Embryonic facial prominence (tissue), 1 donor: ENCODE measurements at regions not wholly inside any gene's neighbourhood (a gene's known extent, or its start where the extent isn't known, plus 50 kb on each side); places are given as distances from the start of the nearest gene placed in this dataset.

ENCODE experiments used
- DNase-seq: peaks from one replicate; pipeline ENCODE4 v3.0.0-alpha.2; 2016; ENCODE audit errors: extremely low spot score

DNA sequence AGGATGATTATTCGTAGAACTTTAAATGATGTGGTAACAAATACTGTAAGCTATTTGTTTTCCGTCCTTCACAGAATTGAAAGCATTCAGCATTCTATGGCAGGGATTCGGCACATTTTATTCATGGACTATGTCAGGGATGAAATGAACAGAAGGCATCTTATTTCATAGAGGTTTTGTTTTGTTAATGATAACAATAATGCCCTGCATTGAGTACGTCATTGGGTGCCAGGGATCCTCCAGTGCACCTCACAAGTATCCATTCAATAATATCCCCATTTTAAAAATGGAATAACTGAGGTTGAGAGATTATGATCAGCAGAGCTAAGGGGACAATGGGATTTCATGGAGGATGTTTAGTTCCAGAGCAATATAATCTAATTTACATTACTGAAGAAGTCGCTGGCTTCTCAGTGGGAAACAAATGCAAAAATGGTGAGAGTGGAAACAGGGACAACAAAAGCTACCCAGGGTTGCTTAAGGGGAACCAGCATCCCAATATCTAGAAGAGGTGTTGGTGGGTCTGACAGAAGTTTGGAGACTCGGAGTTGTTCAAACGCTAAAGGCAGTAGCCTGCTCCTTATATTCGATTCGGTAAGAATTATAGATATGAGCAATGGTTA is 985.7 kb upstream of the WWC1 start:
- no peak for DNase-seq

DNA sequence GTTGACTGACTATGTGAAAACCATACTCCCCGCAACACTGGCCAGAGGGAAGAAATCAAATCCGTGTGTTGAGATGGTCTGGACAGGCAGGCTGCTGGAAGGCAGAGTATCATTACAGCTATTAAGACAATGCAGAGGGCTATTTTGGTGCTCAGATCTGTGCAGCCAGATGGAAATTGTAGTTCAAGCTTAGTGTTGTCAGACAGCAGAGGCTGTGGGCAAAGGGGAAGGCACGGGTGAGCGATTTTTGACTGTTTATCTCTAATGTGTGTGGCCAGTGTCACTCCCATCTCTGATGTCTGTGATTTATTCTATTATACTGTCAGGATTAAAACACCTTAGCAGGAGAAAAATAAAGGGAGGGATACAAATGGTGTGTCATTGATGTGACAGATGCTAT is 984.4 kb upstream of the WWC1 start:
- no peak for DNase-seq

GRCh38 chr5:167308466-167308865 is 983.0 kb upstream of the WWC1 start:
- no peak for DNase-seq

- DNase-seq = no peak
Observed at GRCh38 chr5:167309941-167310517, 981.4 kb upstream of the WWC1 start.

GRCh38 chr5:167311340-167311739 is 980.1 kb upstream of the WWC1 start:
- DNase-seq = no peak

- no peak for DNase-seq
Observed at GRCh38 chr5:167312225-167312624, 979.2 kb upstream of the WWC1 start.

- no peak for DNase-seq
Observed at GRCh38 chr5:167315762-167316161, 975.7 kb upstream of the WWC1 start.

GRCh38 chr5:167317884-167318283 is 973.6 kb upstream of the WWC1 start:
- no peak for DNase-seq

DNA sequence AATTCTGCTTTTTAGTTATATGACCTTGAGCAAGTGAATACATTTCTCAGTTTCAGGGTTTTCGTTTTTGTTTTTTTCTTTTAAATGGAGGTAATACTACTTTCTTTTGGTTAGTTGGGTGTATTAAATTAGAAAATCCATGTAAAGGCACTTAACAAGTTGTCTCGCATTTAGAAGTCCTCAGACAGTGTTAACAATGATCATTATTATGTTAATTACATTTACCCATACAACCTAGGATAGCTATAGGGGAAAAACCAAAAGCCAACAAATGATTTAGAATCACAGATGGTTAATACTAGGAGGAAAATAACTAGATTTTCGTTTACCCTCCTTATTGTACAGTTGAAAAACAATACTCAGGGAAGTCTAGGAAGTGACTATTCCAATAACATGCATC is 972.2 kb upstream of the WWC1 start:
- no peak for DNase-seq

DNA sequence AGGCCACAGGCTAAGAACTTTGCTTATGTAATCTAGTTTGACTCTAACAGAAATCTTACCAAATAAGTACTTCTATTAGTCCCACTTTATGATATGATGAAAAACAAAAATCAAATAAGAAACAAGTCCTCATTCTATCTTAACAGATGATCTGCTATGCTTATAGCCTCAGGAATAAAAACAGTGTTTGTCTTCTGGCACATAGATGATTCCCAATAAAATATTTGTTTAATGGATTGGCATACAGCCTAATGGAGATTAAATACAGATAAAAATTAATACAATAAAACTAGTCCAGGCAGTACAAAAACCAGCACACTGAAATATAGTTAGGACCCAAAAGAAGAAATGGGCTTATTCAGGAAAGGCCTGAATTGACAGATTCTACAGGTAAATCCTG is 971.4 kb upstream of the WWC1 start:
- DNase-seq = no peak

GRCh38 chr5:167332309-167332708 is 959.1 kb upstream of the WWC1 start:
- DNase-seq = no peak

DNA sequence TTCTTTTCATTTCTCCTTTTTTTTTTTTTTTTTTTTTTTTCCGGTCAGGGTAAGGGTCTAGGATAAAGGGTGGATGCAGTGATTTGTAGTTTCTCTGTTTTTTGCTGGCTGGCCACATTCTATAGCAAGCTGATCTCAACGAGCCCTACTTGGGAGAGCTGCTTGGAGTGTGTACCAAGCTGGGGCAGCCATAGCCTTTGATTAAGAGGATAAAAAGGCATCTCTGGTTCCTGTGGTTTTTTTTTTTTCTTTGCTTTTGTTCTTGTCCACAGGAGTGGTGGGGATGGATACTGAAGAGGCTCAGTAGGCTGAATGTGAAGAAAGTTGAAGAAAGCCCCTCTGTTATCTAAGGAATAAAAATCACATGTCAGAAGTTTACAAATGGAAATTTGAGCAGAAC is 955.3 kb upstream of the WWC1 start:
- DNase-seq = no peak

- no peak for DNase-seq
Observed at GRCh38 chr5:167339205-167339604, 952.2 kb upstream of the WWC1 start.

DNA sequence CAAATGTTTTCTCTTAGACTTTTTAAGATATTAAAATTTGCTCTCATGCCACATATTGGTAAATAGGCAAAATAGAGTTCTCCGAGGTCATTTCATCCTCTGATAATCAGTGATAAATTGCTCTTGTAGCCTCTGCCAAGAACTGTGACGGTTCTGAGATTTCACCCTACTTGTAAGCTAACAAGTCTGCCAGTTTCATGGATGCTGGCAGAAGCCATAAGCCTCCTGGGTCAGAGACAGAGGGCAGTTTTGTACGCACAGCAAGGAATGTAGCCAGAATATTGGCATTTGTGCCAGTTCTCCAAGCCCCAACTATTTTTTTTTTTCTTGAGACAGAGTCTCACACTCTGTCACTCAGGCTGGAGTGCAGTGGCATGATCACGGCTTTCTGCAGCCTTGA is 945.0 kb upstream of the WWC1 start:
- DNase-seq = no peak

- DNase-seq = no peak
Observed at GRCh38 chr5:167348251-167348926, 943.1 kb upstream of the WWC1 start.

GRCh38 chr5:167348980-167349379 is 942.5 kb upstream of the WWC1 start:
- DNase-seq = no peak

DNA sequence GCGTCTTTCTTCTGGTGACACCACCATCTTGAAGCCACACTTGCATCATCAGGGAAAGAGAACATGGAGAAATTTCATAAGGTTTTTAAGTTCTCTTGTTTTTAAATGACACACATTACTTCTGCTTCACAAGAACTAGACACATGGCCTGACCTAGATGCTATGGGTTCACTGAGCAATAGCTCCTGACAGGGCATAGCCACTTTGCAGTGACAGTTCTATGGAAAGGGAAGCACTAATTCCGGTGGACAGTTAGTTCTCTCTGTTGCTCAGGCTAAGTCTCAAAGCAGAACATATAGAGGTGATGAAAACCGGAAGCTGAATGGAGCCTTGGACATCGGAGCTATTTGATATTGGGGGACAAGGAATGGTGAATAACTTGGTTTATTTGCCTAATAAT is 940.1 kb upstream of the WWC1 start:
- no peak for DNase-seq

GRCh38 chr5:167352801-167353200 is 938.6 kb upstream of the WWC1 start:
- DNase-seq = no peak

DNA sequence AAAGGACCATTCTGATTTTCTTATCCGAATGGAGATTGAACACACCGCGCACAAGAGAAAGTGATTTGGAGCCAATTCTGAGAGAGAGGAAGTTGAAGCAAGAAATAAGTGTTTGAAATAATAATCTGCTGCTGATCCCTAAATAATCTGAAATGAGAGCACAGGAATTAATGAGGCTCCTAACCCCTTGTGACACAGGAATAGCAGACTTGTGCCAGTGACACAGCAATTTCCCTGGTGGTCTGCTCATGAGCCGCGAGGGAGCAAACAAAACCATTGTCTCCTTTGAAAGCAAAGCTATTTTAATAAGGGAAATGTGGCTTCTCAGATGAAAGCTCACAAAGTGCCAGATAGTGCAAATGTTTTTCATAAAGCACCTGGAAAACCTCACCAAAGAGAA is 936.1 kb upstream of the WWC1 start:
- no peak for DNase-seq

GRCh38 chr5:167356374-167356773 is 935.1 kb upstream of the WWC1 start:
- no peak for DNase-seq

DNA sequence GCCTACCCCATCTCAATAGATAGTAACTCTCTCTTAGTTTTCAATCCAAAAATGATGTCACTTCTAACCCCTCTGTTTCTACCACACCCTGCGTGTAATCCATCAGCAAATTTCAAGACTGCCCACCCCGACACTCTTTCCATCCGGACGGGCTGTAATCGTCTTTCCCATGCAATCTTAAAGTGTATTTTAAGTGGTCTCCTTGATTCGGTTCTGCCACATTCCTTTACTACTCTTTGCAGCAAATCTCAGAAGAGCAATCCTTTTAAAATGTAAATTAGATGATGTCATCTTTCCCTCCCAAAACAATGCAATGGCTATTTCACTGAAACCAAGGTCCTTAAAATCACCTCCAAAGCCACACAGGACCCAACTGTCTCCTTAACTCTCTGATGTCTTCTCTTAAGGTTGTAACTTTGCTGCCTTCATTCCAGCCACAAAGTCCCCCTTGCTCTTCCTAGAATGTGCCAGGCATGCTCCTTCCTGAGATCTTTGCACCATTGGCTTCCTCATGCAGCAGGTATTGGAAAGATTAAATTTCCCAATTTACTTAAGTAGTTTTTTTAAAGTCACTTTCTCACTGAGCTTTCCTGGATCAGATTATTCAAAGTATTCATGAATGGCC is 932.5 kb upstream of the WWC1 start:
- DNase-seq = no peak

GRCh38 chr5:167361795-167362194 is 929.6 kb upstream of the WWC1 start:
- no peak for DNase-seq

DNA sequence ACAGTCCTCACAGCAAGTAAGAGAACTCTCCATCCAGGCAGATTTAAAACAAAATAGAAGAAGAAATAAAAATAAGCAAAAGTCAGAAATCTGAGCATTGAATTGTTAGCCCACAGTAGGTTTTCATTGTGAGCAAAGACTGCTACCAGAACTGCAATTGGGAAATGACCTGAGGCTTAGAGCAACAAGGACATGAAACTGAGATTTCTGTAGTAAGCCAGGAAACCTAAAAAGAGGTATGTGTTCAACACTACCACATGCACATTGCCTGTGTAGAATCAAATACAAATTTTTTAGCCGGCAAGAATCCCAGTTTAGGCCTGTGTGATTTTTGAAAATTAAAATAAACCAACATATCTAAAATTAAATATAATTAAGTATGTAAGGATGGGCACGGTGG is 928.4 kb upstream of the WWC1 start:
- no peak for DNase-seq
